AG10803 (cell line): ENCODE measurements at regions not wholly inside any gene's neighbourhood (a gene's known extent, or its start where the extent isn't known, plus 50 kb on each side); places are given as distances from the start of the nearest gene placed in this dataset.

ENCODE experiments used
- DNase-seq: peaks from one replicate; pipeline ENCODE4 v3.0.0; 2010; ENCODE audit warnings: low read depth
- H3K4me3 ChIP-seq: 2 replicates; pipeline ENCODE4 v1.5.1; 2011; ENCODE audit warnings: mild to moderate bottlenecking, low read length, control low read depth
- TF ChIP-seq, protein P1 (sequence below): conservative IDR thresholded peaks from 2 replicates; pipeline ENCODE4 v1.5.1; 2011; ENCODE audit warnings: mild to moderate bottlenecking, low read length, control low read depth, inconsistent platforms

DNA sequence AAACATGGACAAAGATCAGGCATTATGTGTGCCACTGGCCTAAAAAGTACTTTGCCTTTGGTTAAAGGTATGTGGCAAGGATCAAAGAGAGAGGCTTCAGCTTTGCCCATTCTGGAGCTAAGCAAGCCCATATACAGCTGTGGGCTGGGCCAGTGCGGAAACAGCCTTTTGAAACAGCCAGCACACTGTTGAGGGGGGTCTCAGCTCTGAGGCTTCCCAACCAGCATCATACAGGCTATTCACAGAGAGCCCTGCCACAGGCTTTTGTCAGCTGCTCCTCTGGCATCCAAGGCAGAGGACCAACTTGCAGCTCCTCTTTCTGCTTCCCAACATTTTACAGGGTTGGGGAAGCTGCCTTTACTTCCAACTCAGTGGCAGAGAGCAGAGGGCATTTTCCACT is 63.2 kb upstream of the FOXB1 start:
- no peak for DNase-seq
- TF ChIP-seq, protein P1, sequence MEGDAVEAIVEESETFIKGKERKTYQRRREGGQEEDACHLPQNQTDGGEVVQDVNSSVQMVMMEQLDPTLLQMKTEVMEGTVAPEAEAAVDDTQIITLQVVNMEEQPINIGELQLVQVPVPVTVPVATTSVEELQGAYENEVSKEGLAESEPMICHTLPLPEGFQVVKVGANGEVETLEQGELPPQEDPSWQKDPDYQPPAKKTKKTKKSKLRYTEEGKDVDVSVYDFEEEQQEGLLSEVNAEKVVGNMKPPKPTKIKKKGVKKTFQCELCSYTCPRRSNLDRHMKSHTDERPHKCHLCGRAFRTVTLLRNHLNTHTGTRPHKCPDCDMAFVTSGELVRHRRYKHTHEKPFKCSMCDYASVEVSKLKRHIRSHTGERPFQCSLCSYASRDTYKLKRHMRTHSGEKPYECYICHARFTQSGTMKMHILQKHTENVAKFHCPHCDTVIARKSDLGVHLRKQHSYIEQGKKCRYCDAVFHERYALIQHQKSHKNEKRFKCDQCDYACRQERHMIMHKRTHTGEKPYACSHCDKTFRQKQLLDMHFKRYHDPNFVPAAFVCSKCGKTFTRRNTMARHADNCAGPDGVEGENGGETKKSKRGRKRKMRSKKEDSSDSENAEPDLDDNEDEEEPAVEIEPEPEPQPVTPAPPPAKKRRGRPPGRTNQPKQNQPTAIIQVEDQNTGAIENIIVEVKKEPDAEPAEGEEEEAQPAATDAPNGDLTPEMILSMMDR = no peak
- no peak overlapping the region for H3K4me3 ChIP-seq

DNA sequence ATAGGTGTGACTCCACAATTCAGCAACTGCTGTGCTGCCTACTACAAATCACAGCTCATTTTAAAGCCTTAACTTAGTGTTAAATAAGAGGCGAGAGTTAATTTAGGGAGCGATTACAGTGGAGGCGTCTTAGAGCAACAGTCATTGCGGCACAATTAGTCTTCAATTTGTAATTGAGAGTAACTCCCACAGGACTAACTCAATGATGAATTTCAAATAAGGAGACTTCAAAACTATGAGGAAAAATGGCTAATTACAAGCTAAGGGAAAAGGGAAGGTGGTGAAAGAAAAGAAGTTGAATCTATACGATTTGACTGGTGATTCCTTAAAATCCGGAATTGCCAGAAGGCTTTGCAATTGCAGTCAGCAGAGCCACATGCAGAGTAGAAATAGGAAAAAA is 63.7 kb upstream of the FOXB1 start:
- DNase-seq = no peak
- TF ChIP-seq, protein P1 = no peak
- no peak overlapping the region for H3K4me3 ChIP-seq

DNA sequence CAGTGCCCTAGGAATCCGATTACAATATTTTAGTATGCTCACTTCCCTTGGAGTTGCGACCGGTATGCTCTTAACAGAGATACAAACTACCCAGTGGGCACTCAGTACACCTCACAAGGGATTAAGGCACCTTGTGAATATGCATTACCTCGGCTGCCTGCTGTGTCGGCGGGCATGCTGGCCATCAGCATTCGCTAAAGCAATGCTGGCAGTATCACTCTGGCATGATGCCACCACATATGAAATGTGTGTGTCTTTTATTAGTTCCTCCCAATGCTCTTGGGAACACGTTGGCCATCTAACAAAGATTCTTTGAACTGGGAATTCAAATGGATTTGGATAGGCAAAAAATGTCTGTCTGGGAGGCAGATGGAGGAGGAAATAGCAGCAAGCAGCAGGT is 67.4 kb upstream of the FOXB1 start:
- TF ChIP-seq, protein P1 = no peak
- no peak overlapping the region for H3K4me3 ChIP-seq
- no peak for DNase-seq

DNA sequence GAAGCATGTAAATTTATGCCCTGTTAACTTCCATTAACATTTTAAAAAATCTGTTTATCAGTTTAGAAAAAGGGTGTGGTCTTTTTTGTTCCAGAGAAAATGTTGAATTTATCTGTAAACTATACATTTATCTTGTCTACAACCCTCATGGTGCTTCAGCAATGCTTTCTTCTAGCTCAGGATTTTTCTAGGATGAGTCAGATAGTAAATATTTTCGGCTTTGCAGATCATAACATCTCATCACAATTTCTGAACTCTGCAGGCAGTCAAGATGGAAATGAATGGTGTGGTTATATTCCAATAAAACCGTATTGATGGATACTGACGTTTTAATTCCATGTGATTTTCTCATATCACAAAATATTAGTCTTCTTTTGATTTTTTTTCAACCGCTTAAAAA is 70.5 kb upstream of the FOXB1 start:
- DNase-seq = no peak
- TF ChIP-seq, protein P1 = no peak

DNA sequence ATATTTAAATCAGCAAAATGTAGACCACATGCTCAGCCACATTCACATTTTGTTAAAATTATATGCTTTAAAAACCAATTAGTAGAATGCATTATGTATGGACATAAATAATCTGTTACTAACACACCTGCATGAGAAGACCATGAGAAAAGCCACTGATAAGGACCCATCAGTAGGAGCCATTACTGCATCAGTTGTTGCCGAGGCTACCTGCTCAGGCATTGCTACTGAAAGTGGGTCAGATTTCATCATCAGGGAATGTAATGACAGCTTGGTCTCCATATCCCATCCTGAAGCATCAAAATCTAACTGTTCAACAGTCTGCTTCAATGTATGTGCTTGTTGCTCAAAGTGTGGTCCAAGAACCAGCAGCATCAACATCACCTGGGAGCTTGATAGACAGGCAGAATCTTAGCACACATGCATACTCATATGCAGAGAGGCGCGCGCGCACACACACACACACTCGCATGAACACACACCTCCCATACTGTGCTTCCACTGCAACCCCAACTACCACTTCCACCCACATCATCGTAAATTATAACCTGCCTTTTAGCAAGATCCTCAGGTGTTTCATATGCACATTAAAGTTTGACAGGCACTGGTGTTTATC is 72.4 kb upstream of the FOXB1 start:
- no peak overlapping the region for H3K4me3 ChIP-seq
- DNase-seq = no peak
- TF ChIP-seq, protein P1 = no peak

More for the DNA sequence above, 70.5 kb upstream of the FOXB1 start:
- no peak overlapping the region for H3K4me3 ChIP-seq

DNA sequence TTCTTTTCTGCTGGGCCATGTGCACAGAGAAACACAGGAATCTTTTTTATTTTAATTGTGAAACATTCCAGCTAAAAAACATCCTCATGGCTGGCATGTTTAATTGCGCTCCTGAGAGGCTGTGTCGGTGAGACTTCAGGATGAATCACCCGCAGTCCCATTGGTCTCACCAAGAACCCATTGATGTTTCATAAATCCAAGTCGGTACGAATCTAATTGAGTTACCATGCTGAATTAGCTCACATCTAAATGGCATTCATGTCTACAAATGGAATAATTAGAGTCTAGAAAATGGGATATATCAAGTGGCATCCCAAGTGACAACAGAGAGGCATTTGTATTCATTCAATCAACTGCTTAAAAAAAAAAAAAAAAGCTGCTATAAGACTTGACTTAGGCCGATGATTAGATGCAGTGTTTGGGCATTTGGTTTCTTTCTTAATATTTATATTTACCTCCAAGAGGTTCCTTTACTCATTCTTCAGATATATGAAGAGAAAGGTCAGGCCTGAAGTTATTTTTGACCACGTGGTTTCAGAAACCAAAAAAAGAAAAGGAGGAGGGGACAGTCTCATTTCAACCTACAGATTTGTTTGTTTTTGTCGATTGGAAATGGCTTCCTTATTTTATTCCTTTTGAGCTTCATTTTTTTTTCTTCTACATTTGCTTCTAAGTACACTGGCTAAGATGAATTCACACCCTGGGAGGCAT is 79.1 kb upstream of the FOXB1 start:
- no peak overlapping the region for H3K4me3 ChIP-seq
- TF ChIP-seq, protein P1 = no peak
- no peak for DNase-seq

DNA sequence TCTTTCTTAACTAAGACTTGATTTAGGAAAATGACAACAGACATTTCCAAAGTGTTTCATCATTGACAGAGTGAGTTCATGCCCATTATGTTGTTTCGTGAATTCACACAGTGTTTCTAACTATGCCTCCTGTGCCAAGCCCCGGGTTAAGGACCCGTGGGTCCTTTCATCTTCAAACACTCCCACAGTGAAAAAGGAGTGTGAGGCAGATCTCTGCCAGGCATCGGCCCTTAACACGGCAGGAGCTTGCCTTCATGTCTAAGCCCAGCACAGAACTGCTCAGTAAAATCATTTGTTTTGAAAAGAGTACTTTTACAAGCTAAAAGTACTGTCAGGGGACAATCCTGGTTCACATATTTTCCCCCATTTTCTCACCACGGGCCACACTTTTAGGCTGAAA is 80.0 kb upstream of the FOXB1 start:
- no peak overlapping the region for H3K4me3 ChIP-seq
- TF ChIP-seq, protein P1 = no peak
- DNase-seq = no peak
